K562 (cell line): ENCODE measurements at regions not wholly inside any gene's neighbourhood (a gene's known extent, or its start where the extent isn't known, plus 50 kb on each side); places are given as distances from the start of the nearest gene placed in this dataset.
A peak's percentile ranks its signal among the peaks of the same experiment; 100 is the strongest.

Experiments
- ATAC-seq: fragments of 200-7000 bp; cut with Tn5 transposase; 3 replicates; pipeline ENCODE4 v1.9.1; 2020; ENCODE audit warnings: moderate library complexity
- BruUV-seq: library from RNA; stranded (reverse); fragments of 400-500 nt; replicated peaks from 2 replicates; lab custom pipeline; 2021; lab: Mats Ljungman, UMichigan
- CTCF ChIA-PET: fragments of 300-600 bp; formaldehyde crosslinking; extraction: SDS; loops from one replicate; lab custom pipeline; 2021; ENCODE audit warnings: low intra/inter-chr PET ratio; lab: Yijun Ruan, JAX
- POLR2A ChIA-PET: fragments of 300-600, 350-650 bp; sonication (Branson Sonifier 250); formaldehyde crosslinking; extraction: SDS; loops from one replicate; lab custom pipeline; 2021; ENCODE audit warnings: antibody characterized with exemption, inconsistent platforms; lab: Yijun Ruan, JAX
- DNase-seq, 4 experiments: peaks; one replicate each; pipeline versions ENCODE4 v3.0.0 to v3.0.0-alpha.2; 2011 to 2018; ENCODE audit warnings: low spot score in 3 of 4, mixed read lengths in 3 of 4; ENCODE audit errors: extremely low read depth in 1 of 4
- FAIRE-seq: peaks from 2 replicates; lab custom pipeline; 2011; peaks lifted over from hg19 to GRCh38; lab: Jason Lieb, UNC
- H2AFZ ChIP-seq: 2 replicates; pipeline ENCODE4 v1.6.0; 2011; ENCODE audit warnings: low read depth, low read length, control low read depth, inconsistent platforms
- H3K27ac ChIP-seq: fragments of 200-600 bp; 3 replicates; pipeline ENCODE4 v1.8.0; 2011; ENCODE audit warnings: low read depth, mild to moderate bottlenecking, control low read depth, inconsistent platforms, low read length, moderate library complexity, mixed read lengths; ENCODE audit errors: extremely low read depth
- H3K27me3 ChIP-seq, 2 experiments: fragments of 300-600 bp in 1 of 2; 2 replicates in 1 of 2; 3 replicates in 1 of 2; pipeline versions ENCODE4 v1.6.0 to v1.8.0; 2011; ENCODE audit warnings: inconsistent platforms in 2 of 2, low read length in 2 of 2, mild to moderate bottlenecking in 1 of 2, mixed read lengths in 1 of 2, moderate library complexity in 1 of 2; ENCODE audit not compliant: control insufficient read depth in 2 of 2, insufficient read depth in 2 of 2
- H3K36me3 ChIP-seq: fragments of 300-600 bp; 3 replicates; pipeline ENCODE4 v1.8.0; 2011; ENCODE audit warnings: mild to moderate bottlenecking, low read length, inconsistent platforms; ENCODE audit not compliant: control insufficient read depth, insufficient read depth
- H3K4me1 ChIP-seq, 2 experiments: fragments of 200-600 bp in 1 of 2; replicated peaks in 1 of 2; 2 replicates in 1 of 2; 3 replicates in 1 of 2; pipeline versions ENCODE4 v1.5.1 to v1.8.0; 2011; ENCODE audit warnings: inconsistent platforms in 2 of 2, low read length in 2 of 2, mild to moderate bottlenecking in 1 of 2, mixed read lengths in 1 of 2, moderate library complexity in 1 of 2; ENCODE audit not compliant: control insufficient read depth in 2 of 2, insufficient read depth in 2 of 2
- H3K4me2 ChIP-seq: 2 replicates; pipeline ENCODE4 v1.6.1; 2011; ENCODE audit warnings: low read length, control low read depth, inconsistent platforms, mixed read lengths; ENCODE audit not compliant: insufficient read depth
- H3K4me3 ChIP-seq: fragments of 200-600 bp; sonication (generic), shearing (Covaris generic); 2 replicates; pipeline ENCODE4 v1.5.1; 2016; ENCODE audit warnings: control low read depth, inconsistent platforms
- H3K79me2 ChIP-seq: fragments of 200-600 bp; 3 replicates; pipeline ENCODE4 v1.8.0; 2011; ENCODE audit warnings: low read length, inconsistent platforms; ENCODE audit not compliant: control insufficient read depth, insufficient read depth
- H3K9ac ChIP-seq, 2 experiments: 2 replicates each; pipeline versions ENCODE4 v1.6.0 to v1.6.1; 2011; ENCODE audit warnings: low read depth in 2 of 2, low read length in 2 of 2, control low read depth in 1 of 2, inconsistent platforms in 1 of 2, mild to moderate bottlenecking in 1 of 2, mixed read lengths in 1 of 2; ENCODE audit not compliant: insufficient read depth in 1 of 2
- H3K9me1 ChIP-seq: one replicate; pipeline ENCODE4 v1.6.0; 2011; ENCODE audit warnings: inconsistent platforms, mild to moderate bottlenecking, low read length, moderate library complexity; ENCODE audit not compliant: control insufficient read depth, insufficient read depth
- H3K9me3 ChIP-seq: replicated peaks from 2 replicates; pipeline ENCODE4 v1.5.1; 2011; ENCODE audit warnings: low read depth, low read length, inconsistent platforms; ENCODE audit not compliant: control insufficient read depth, insufficient read depth
- H4K20me1 ChIP-seq: replicated peaks from 2 replicates; pipeline ENCODE4 v1.6.1; 2011; ENCODE audit warnings: low read length, inconsistent platforms, mixed read lengths; ENCODE audit not compliant: control insufficient read depth, insufficient read depth
- ATF1 ChIP-seq, 2 experiments: fragments of 450-650 bp in 1 of 2; IDR thresholded peaks; 2 replicates each; pipeline ENCODE4 v1.6.1; 2016; ENCODE audit warnings: missing compliant biosample characterization in 1 of 2, missing genetic modification characterization in 1 of 2
- ATF3 ChIP-seq, 2 experiments: fragments of 450-650 bp in 1 of 2; sonication (generic) in 1 of 2; formaldehyde crosslinking in 1 of 2; IDR thresholded peaks in 1 of 2; conservative IDR thresholded peaks in 1 of 2; 2 replicates each; pipeline versions ENCODE4 v1.6.1 to v1.8.1; 2016 to 2023; ENCODE audit warnings: mild to moderate bottlenecking in 2 of 2, moderate library complexity in 2 of 2, inconsistent platforms in 1 of 2, missing genetic modification reagents in 1 of 2
- ATF4 ChIP-seq: fragments of 450-650 bp; formaldehyde crosslinking; IDR thresholded peaks from 2 replicates; pipeline ENCODE4 v1.4.0; 2022; ENCODE audit warnings: mild to moderate bottlenecking, moderate library complexity
- CC2D1A ChIP-seq: fragments of 450-650 bp; IDR thresholded peaks from 2 replicates; pipeline ENCODE4 v1.6.1; 2017; ENCODE audit warnings: mild to moderate bottlenecking
- CEBPB ChIP-seq: fragments of 450-650 bp; IDR thresholded peaks from 2 replicates; pipeline ENCODE4 v1.6.1; 2016; ENCODE audit warnings: missing genetic modification characterization, missing compliant biosample characterization
- CEBPG ChIP-seq, 3 experiments: fragments of 200-800 bp in 1 of 3; sonication (Bioruptor generic) in 1 of 3; sonication (generic) in 1 of 3; formaldehyde crosslinking in 1 of 3; IDR thresholded peaks in 2 of 3; conservative IDR thresholded peaks in 1 of 3; 2 replicates each; pipeline versions ENCODE4 v1.6.1 to v1.8.0; 2016 to 2022; ENCODE audit warnings: missing compliant biosample characterization in 2 of 3, missing genetic modification characterization in 2 of 3, mild to moderate bottlenecking in 1 of 3, missing genetic modification reagents in 1 of 3
- EP400 ChIP-seq: fragments of 450-650 bp; IDR thresholded peaks from 2 replicates; pipeline ENCODE4 v1.6.1; 2017; ENCODE audit warnings: antibody characterized with exemption, mild to moderate bottlenecking, moderate library complexity
- FIP1L1 ChIP-seq: fragments of 200-400 bp; formaldehyde crosslinking; IDR thresholded peaks from 2 replicates; pipeline ENCODE4 v1.6.1; 2018; ENCODE audit warnings: mild to moderate bottlenecking, low read depth, low read length; ENCODE audit not compliant: poor library complexity, severe bottlenecking
- IRF9 ChIP-seq: fragments of 450-650 bp; IDR thresholded peaks from 2 replicates; pipeline ENCODE4 v1.6.1; 2016; ENCODE audit warnings: missing biosample characterization, missing genetic modification characterization
- NR2C2 ChIP-seq, 2 experiments: fragments of 200-800 bp in 1 of 2; sonication (Bioruptor generic) in 1 of 2; sonication (generic) in 1 of 2; formaldehyde crosslinking in 1 of 2; IDR thresholded peaks; 2 replicates each; pipeline versions ENCODE4 v1.6.1 to v1.8.0; 2016 to 2022; ENCODE audit warnings: mild to moderate bottlenecking in 1 of 2, missing compliant biosample characterization in 1 of 2, missing genetic modification characterization in 1 of 2, missing genetic modification reagents in 1 of 2
- RAD21 ChIP-seq, 2 experiments: fragments of 250-450 bp in 1 of 2; fragments of 450-650 bp in 1 of 2; sonication (Bioruptor Pico) in 1 of 2; formaldehyde crosslinking in 1 of 2; IDR thresholded peaks in 1 of 2; conservative IDR thresholded peaks in 1 of 2; 2 replicates each; pipeline versions ENCODE4 v1.4.0 to v1.8.0; 2020 to 2022; ENCODE audit warnings: mild to moderate bottlenecking in 2 of 2, moderate library complexity in 1 of 2
- WGBS: fragments of 100-300 bp; shearing (Covaris generic); methylation state at CpG from one replicate; pipeline ENCODE4 v1.1.6; 2016; ENCODE audit warnings: low coverage, mixed read lengths; ENCODE audit not compliant: insufficient coverage; ENCODE audit errors: missing lambda C conversion rate; 5-methylcytosine and 5-hydroxymethylcytosine counted together
- in situ Hi-C: fragments of 300-500 bp; cut with MboI; formaldehyde crosslinking; loops from 4 replicates; pipeline ENCODE4 v1.15.0; 2018; ENCODE audit warnings: inconsistent platforms, mixed read lengths
- intact Hi-C: fragments of 100-400 bp; cut with micrococcal nuclease; formaldehyde crosslinking; loops from 2 replicates; pipeline ENCODE4 v1.14.2; 2022

- Histone ChIP-seq H3K27me3 (no peaks in the 10 kb centered on the region), H3K9me1 (no peaks in the 10 kb centered on the region), H3K27ac (no peak overlapping the region), H3K4me2 (no peak overlapping the region), H3K9me3 (no peaks in the 10 kb centered on the region), H3K79me2 (no peaks in the 10 kb centered on the region; the same call in 2 of the 3 replicates), H3K4me1 (no peaks in the 10 kb centered on the region), H3K9ac (no peak overlapping the region), H4K20me1 (no peaks in the 10 kb centered on the region), H3K4me3 (no peak overlapping the region), H2AFZ (no peak overlapping the region), H3K36me3 (no peaks in the 10 kb centered on the region)
- ChIA-PET CTCF (no interaction called here), POLR2A (no interaction called here)
- FAIRE-seq (no peak), DNase-seq (no peak), ATAC-seq (no peak)
- peak; percentile 56; the same call in 1 of the 2 replicates for TF ChIP-seq CC2D1A
- no peak for TF ChIP-seq NR2C2 (CRISPR knock-in tag; IDR thresholded peaks at IDR 0.05)
- TF ChIP-seq NR2C2 (tag; IDR thresholded peaks at IDR 0.05), result no peak
- no TSS peak for BruUV-seq
- intact Hi-C loops (no loop called here), in situ Hi-C loops (no loop called here)
- WGBS, result 65% methylated on average over 4 of the region's 4 CpGs
Observed at GRCh38 chr5:12647613-12648012, 743.4 kb upstream of the CTNND2 start.

DNA sequence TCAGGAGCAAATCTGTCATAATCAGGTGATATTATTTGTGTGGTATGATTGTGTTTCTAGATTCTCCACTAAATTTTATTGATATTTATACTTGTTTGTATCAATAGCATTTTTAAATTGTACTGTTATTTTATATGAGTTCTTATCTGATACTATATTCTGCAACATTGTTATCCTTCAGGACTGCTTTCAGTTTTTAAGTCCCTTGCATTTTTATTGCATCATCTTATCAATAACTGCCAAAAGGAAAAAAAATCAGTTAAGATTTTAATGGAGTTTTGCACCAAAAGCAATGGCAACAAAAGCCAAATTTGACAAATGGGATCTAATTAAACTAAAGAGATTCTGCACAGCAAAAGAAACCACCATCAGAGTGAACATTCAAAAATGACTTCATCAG is 741.3 kb upstream of the CTNND2 start:
- Histone ChIP-seq H3K9me1 (no peaks in the 10 kb centered on the region), H3K9ac (no peak overlapping the region), H3K4me1 (no peaks in the 10 kb centered on the region), H3K27me3 (no peaks in the 10 kb centered on the region), H3K9me3 (no peaks in the 10 kb centered on the region), H3K4me3 (no peak overlapping the region), H3K4me2 (no peak overlapping the region), H4K20me1 (no peaks in the 10 kb centered on the region), H3K36me3 (no peaks in the 10 kb centered on the region), H2AFZ (no peak overlapping the region), H3K79me2 (peaks cover 2% of the 10 kb centered on the region; the same call in 1 of the 3 replicates), H3K27ac (no peak overlapping the region)
- BruUV-seq, result no TSS peak
- in situ Hi-C loops (no loop called here), intact Hi-C loops (no loop called here)
- ChIA-PET POLR2A (no interaction called here), CTCF (no interaction called here)
- ATAC-seq, result no peak
- FAIRE-seq, result no peak
- no peak for DNase-seq
- TF ChIP-seq ATF4 (peak; percentile 58; the same call in 1 of the 2 replicates), ATF3 (IDR thresholded peaks at IDR 0.05) (peak; percentile 74), ATF3 (CRISPR knock-in tag; conservative IDR thresholded peaks at IDR 0.05) (no peak), FIP1L1 (no peak), IRF9 (tag) (peak; percentile 58; the same call in 1 of the 2 replicates), EP400 (no peak), ATF1 (CRISPR knock-in tag; IDR thresholded peaks at IDR 0.05) (no peak), ATF1 (tag; IDR thresholded peaks at IDR 0.05) (no peak), CEBPG (CRISPR knock-in tag; IDR thresholded peaks at IDR 0.05) (no peak), CEBPG (tag; conservative IDR thresholded peaks at IDR 0.05 in 1 of 2, IDR thresholded peaks at IDR 0.05 in 1 of 2) (peak; percentile 83 to 89), RAD21 (CRISPR knock-in tag; conservative IDR thresholded peaks at IDR 0.05 in 1 of 2, IDR thresholded peaks at IDR 0.05 in 1 of 2) (no peak), CEBPB (tag) (peak; percentile 25; the same call in 1 of the 2 replicates)
